ENCODE measurements at regions not wholly inside any gene's neighbourhood (a gene's known extent, or its start where the extent isn't known, plus 50 kb on each side); places are given as distances from the start of the nearest gene placed in this dataset.

- TF ChIP-seq CTCF (conservative IDR thresholded peaks at IDR 0.05 in 1 of 2, IDR thresholded peaks at IDR 0.05 in 1 of 2; ENCODE audit: low read depth in 1 of 2, low read length in 2 of 2) = no peak
- no peak for TF ChIP-seq EZH2 (IDR thresholded peaks at IDR 0.05; ENCODE audit: low read length, missing control alignments)
Observed at GRCh38 chr5:27318701-27319100, 280.3 kb upstream of the CDH9 start.

Measured in fibroblast of lung (primary cell).